ENCODE measurements at regions not wholly inside any gene's neighbourhood (a gene's known extent, or its start where the extent isn't known, plus 50 kb on each side); places are given as distances from the start of the nearest gene placed in this dataset.

GRCh38 chr12:90659060-90659459 lies 295.9 kb downstream of the CCER1 start:
- intact Hi-C loops (cut with micrococcal nuclease): no loop called here
- Histone ChIP-seq H3K4me1 (ENCODE audit: control insufficient read depth, extremely low read depth, insufficient read depth, low read length) (no peaks in the 10 kb centered on the region), H2AFZ (ENCODE audit: low read depth, low read length) (no peak overlapping the region), H3K9ac (replicated peaks; ENCODE audit: extremely low read depth, insufficient read depth, low read length) (no peak overlapping the region), H3K9me1 (replicated peaks; ENCODE audit: control insufficient read depth, extremely low read depth, insufficient read depth, low read length) (no peaks in the 10 kb centered on the region), H4K20me1 (replicated peaks; ENCODE audit: control insufficient read depth, extremely low read depth, insufficient read depth, low read length) (no peaks in the 10 kb centered on the region), H3K9me3 (replicated peaks; ENCODE audit: control insufficient read depth, insufficient read depth, low read length) (no peaks in the 10 kb centered on the region), H3K27ac (ENCODE audit: insufficient read depth, low read depth, low read length) (no peak overlapping the region), H3K4me2 (ENCODE audit: insufficient read depth, low read length) (no peak overlapping the region), H3K79me2 (ENCODE audit: control insufficient read depth, insufficient read depth, low read length) (no peaks in the 10 kb centered on the region), H3K36me3 (ENCODE audit: control insufficient read depth in 2 of 2, extremely low read depth in 1 of 2, insufficient read depth in 2 of 2, low read length in 2 of 2) (no peaks in the 10 kb centered on the region), H3K27me3 (ENCODE audit: control insufficient read depth in 2 of 2, insufficient read depth in 2 of 2, low read length in 2 of 2) (no peaks in the 10 kb centered on the region), H3K4me3 (replicated peaks in 1 of 3; ENCODE audit: insufficient read depth in 1 of 3, low read depth in 1 of 3, low read length in 3 of 3) (no peak overlapping the region)
- dilution Hi-C loops (cut with MboI; ENCODE audit: extremely low pct_ligation_motif_present, low sequenced_read_pairs): no loop called here
- no TSS peak for BruUV-seq (replicated peaks)
- TF ChIP-seq, protein P1, sequence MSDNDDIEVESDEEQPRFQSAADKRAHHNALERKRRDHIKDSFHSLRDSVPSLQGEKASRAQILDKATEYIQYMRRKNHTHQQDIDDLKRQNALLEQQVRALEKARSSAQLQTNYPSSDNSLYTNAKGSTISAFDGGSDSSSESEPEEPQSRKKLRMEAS (IDR thresholded peaks at IDR 0.05; ENCODE audit: insufficient read depth, insufficient read length): no peak
- TF ChIP-seq POLR2A (IDR thresholded peaks at IDR 0.05; ENCODE audit: low read depth, low read length): no peak
- TF ChIP-seq GATA2 (IDR thresholded peaks at IDR 0.05; ENCODE audit: insufficient read depth, insufficient read length, low read depth, low read length): no peak
- no peak for TF ChIP-seq EZH2 (IDR thresholded peaks at IDR 0.05; ENCODE audit: borderline replicate concordance, low read depth, low read length, severe bottlenecking)
- TF ChIP-seq MYC (IDR thresholded peaks at IDR 0.05; ENCODE audit: low read depth, low read length): no peak
- TF ChIP-seq POLR2AphosphoS5 (IDR thresholded peaks at IDR 0.05; ENCODE audit: insufficient read depth, low read depth, low read length): no peak
- TF ChIP-seq FOS (IDR thresholded peaks at IDR 0.05; ENCODE audit: borderline replicate concordance, insufficient read depth, low read length): no peak
- TF ChIP-seq, protein P2, sequence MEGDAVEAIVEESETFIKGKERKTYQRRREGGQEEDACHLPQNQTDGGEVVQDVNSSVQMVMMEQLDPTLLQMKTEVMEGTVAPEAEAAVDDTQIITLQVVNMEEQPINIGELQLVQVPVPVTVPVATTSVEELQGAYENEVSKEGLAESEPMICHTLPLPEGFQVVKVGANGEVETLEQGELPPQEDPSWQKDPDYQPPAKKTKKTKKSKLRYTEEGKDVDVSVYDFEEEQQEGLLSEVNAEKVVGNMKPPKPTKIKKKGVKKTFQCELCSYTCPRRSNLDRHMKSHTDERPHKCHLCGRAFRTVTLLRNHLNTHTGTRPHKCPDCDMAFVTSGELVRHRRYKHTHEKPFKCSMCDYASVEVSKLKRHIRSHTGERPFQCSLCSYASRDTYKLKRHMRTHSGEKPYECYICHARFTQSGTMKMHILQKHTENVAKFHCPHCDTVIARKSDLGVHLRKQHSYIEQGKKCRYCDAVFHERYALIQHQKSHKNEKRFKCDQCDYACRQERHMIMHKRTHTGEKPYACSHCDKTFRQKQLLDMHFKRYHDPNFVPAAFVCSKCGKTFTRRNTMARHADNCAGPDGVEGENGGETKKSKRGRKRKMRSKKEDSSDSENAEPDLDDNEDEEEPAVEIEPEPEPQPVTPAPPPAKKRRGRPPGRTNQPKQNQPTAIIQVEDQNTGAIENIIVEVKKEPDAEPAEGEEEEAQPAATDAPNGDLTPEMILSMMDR (IDR thresholded peaks at IDR 0.05; ENCODE audit: extremely low read depth in 1 of 2, insufficient read depth in 1 of 2, low read depth in 1 of 2, low read length in 2 of 2): no peak
- TF ChIP-seq JUN (IDR thresholded peaks at IDR 0.05; ENCODE audit: borderline replicate concordance, insufficient read depth, insufficient read length, low read depth): no peak
- ChIA-PET CTCF (interaction anchor here (0.8 to 1.5 kb wide), 2 partner anchors 11 to 195 kb away, joined by 4 read pairs; no protein-coding TSS in a partner anchor), POLR2A (no interaction called here)
- DNase-seq (ENCODE audit: low read depth, low spot score) (no peak), FAIRE-seq (no peak)
